Activated naive CD8-positive, alpha-beta T cell treated with anti-CD3 and anti-CD28 coated beads for 36 hours (primary cell): ENCODE measurements at regions not wholly inside any gene's neighbourhood (a gene's known extent, or its start where the extent isn't known, plus 50 kb on each side); places are given as distances from the start of the nearest gene placed in this dataset.
"Not testable (repeated sequence)": the region's sequence is repeated elsewhere in the genome, so short reads cannot be mapped to it uniquely, and the experiment has no call there.

Experiments used
- DNase-seq: peaks from one replicate; pipeline ENCODE4 v3.0.0; 2021
- H3K27ac Mint-ChIP-seq: one replicate; pipeline ENCODE4 v1.8.0; 2022; ENCODE audit warnings: mild to moderate bottlenecking, moderate library complexity, mixed read lengths
- H3K27me3 Mint-ChIP-seq: one replicate; pipeline ENCODE4 v1.8.0; 2022; ENCODE audit warnings: mild to moderate bottlenecking, mixed read lengths
- H3K36me3 Mint-ChIP-seq: one replicate; pipeline ENCODE4 v1.8.0; 2021; ENCODE audit warnings: mild to moderate bottlenecking, mixed read lengths
- H3K4me1 Mint-ChIP-seq: one replicate; pipeline ENCODE4 v1.8.0; 2021; ENCODE audit warnings: mixed read lengths
- H3K4me3 Mint-ChIP-seq: one replicate; pipeline ENCODE4 v1.8.0; 2022; ENCODE audit warnings: mild to moderate bottlenecking, moderate library complexity, mixed read lengths
- H3K9me3 Mint-ChIP-seq: one replicate; pipeline ENCODE4 v1.8.0; 2022; ENCODE audit warnings: mixed read lengths

GRCh38 chr6:155853011-155853410 is 397.4 kb upstream of the NOX3 start:
- no peak for DNase-seq
- Mint-ChIP-seq H3K9me3 (no peaks in the 10 kb centered on the region), H3K4me1 (no peaks in the 10 kb centered on the region), H3K4me3 (no peak overlapping the region), H3K27ac (no peak overlapping the region), H3K27me3 (no peaks in the 10 kb centered on the region), H3K36me3 (no peaks in the 10 kb centered on the region)

- Mint-ChIP-seq H3K27me3 (no peaks in the 10 kb centered on the region), H3K4me3 (no peak overlapping the region), H3K27ac (no peak overlapping the region), H3K9me3 (peaks cover 11% of the 10 kb centered on the region), H3K4me1 (no peaks in the 10 kb centered on the region), H3K36me3 (no peaks in the 10 kb centered on the region)
- DNase-seq = no peak
These were observed 394.8 kb upstream of the NOX3 start for GRCh38 chr6:155850408-155850841.

GRCh38 chr6:155847711-155848110 is 392.1 kb upstream of the NOX3 start:
- Mint-ChIP-seq H3K27ac (no peak overlapping the region), H3K27me3 (no peaks in the 10 kb centered on the region), H3K4me1 (no peaks in the 10 kb centered on the region), H3K36me3 (no peaks in the 10 kb centered on the region), H3K4me3 (no peak overlapping the region), H3K9me3 (peaks cover 22% of the 10 kb centered on the region)
- no peak for DNase-seq

- DNase-seq = no peak
- H3K27ac Mint-ChIP-seq = no peak overlapping the region
- H3K27me3 Mint-ChIP-seq = peaks cover 11% of the 10 kb centered on the region
- H3K4me3 Mint-ChIP-seq = no peak overlapping the region
- no peaks in the 10 kb centered on the region for H3K36me3 Mint-ChIP-seq
- H3K9me3 Mint-ChIP-seq = no peaks in the 10 kb centered on the region
- H3K4me1 Mint-ChIP-seq = no peaks in the 10 kb centered on the region
These were observed 381.8 kb upstream of the NOX3 start for GRCh38 chr6:155837474-155837873.

GRCh38 chr6:155832596-155832995 is 377.0 kb upstream of the NOX3 start:
- H3K4me3 Mint-ChIP-seq = no peak overlapping the region
- H3K27me3 Mint-ChIP-seq = no peaks in the 10 kb centered on the region
- H3K9me3 Mint-ChIP-seq = no peaks in the 10 kb centered on the region
- H3K4me1 Mint-ChIP-seq = no peaks in the 10 kb centered on the region
- no peak overlapping the region for H3K27ac Mint-ChIP-seq
- H3K36me3 Mint-ChIP-seq = no peaks in the 10 kb centered on the region
- no peak for DNase-seq

- no peak overlapping the region for H3K27ac Mint-ChIP-seq
- H3K27me3 Mint-ChIP-seq = no peaks in the 10 kb centered on the region
- H3K4me1 Mint-ChIP-seq = no peaks in the 10 kb centered on the region
- H3K36me3 Mint-ChIP-seq = no peaks in the 10 kb centered on the region
- DNase-seq = no peak
- H3K4me3 Mint-ChIP-seq = no peak overlapping the region
- H3K9me3 Mint-ChIP-seq = no peaks in the 10 kb centered on the region
These were observed 374.9 kb upstream of the NOX3 start for GRCh38 chr6:155830531-155830930.

GRCh38 chr6:155829646-155830045 is 374.0 kb upstream of the NOX3 start:
- Mint-ChIP-seq H3K27ac (no peak overlapping the region), H3K36me3 (no peaks in the 10 kb centered on the region), H3K4me3 (no peak overlapping the region), H3K4me1 (no peaks in the 10 kb centered on the region), H3K9me3 (no peaks in the 10 kb centered on the region), H3K27me3 (no peaks in the 10 kb centered on the region)
- DNase-seq = no peak

GRCh38 chr6:155828989-155829388 is 373.4 kb upstream of the NOX3 start:
- DNase-seq = no peak
- H3K36me3 Mint-ChIP-seq = no peaks in the 10 kb centered on the region
- H3K4me3 Mint-ChIP-seq = no peak overlapping the region
- H3K27me3 Mint-ChIP-seq = no peaks in the 10 kb centered on the region
- H3K4me1 Mint-ChIP-seq = no peaks in the 10 kb centered on the region
- H3K27ac Mint-ChIP-seq = no peak overlapping the region
- no peaks in the 10 kb centered on the region for H3K9me3 Mint-ChIP-seq

DNA sequence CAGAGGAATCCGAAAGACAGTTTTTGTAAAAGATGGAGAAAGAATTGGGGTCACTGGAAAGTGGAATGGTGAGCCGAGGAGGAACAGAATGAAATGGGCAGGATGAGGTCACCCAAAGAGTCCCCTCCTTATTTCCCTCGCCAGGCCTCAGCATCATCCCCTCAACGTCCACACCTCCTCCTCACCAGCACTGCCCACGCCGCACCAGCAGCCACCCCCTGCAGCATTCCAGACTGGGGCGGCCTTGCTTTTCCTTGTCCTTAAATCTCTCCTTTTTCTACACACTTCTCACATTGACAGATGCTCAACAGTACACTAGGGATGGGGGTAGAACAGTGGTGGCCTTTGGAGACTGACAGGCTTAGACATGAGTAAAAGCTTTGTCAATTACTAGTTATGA is 363.1 kb upstream of the NOX3 start:
- no peak for DNase-seq
- no peaks in the 10 kb centered on the region for H3K4me1 Mint-ChIP-seq
- no peaks in the 10 kb centered on the region for H3K9me3 Mint-ChIP-seq
- no peak overlapping the region for H3K27ac Mint-ChIP-seq
- no peak overlapping the region for H3K4me3 Mint-ChIP-seq
- H3K36me3 Mint-ChIP-seq = no peaks in the 10 kb centered on the region
- H3K27me3 Mint-ChIP-seq = no peaks in the 10 kb centered on the region

DNA sequence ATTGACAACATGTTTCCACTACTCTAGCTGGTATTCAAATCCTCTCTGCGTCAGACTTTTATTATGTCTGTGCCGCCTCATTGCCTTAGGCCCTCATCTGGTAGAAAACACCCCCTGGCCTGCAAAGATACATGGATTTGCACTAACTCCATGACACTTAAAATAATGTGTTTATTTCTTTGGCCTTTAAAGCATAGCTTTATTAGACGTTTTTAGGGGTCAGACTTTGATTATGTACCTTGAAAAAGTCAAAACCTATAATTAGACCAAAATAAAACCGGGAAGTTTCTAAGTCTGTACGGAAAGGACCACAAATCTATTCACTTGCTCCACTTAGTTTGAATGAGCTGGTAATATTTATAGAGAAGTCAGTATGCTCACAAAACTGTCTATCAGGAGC is 357.9 kb upstream of the NOX3 start:
- no peak for DNase-seq
- no peaks in the 10 kb centered on the region for H3K4me1 Mint-ChIP-seq
- H3K36me3 Mint-ChIP-seq = no peaks in the 10 kb centered on the region
- no peak overlapping the region for H3K4me3 Mint-ChIP-seq
- H3K9me3 Mint-ChIP-seq = no peaks in the 10 kb centered on the region
- H3K27me3 Mint-ChIP-seq = no peaks in the 10 kb centered on the region
- H3K27ac Mint-ChIP-seq = no peak overlapping the region

DNA sequence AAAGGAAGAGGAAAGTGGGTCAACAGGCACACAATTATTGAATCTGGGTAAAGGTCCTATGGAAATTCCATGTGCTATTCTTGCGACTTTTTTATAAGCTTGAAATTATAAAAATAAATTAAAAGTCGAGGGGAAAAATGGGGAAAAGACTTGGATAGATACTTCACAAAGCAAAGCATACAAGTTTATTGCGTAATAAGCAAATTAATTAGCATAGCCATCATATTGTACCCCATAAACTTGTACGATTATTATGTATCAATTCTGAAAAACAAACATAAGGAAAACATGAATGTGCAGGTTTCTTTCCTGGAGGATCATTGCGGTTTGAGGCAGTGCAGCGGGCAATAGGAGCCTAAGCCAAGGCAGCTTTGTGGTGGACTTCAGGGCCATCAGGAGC is 351.6 kb upstream of the NOX3 start:
- H3K27me3 Mint-ChIP-seq = no peaks in the 10 kb centered on the region
- no peaks in the 10 kb centered on the region for H3K4me1 Mint-ChIP-seq
- H3K27ac Mint-ChIP-seq = no peak overlapping the region
- no peak overlapping the region for H3K4me3 Mint-ChIP-seq
- DNase-seq = no peak
- H3K9me3 Mint-ChIP-seq = no peaks in the 10 kb centered on the region
- H3K36me3 Mint-ChIP-seq = no peaks in the 10 kb centered on the region

DNA sequence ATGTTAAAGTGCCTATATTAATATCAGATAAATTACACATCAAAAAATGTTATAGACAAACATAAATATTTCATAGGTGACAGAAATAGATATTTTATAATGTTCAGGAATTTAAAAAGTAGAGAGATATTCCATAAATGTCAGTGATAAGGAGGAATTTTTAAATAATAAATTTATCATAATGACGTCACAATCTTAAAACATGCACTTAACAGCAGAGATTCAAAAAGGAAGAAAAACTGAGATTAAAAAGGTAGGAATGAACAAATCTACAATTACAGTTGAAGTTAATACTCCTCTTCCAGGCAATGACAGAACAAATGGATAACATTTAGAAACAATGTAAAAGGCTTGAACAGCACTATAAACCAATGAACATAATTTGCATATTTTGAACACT is 345.4 kb upstream of the NOX3 start:
- Mint-ChIP-seq H3K36me3 (no peaks in the 10 kb centered on the region), H3K9me3 (peaks cover 1% of the 10 kb centered on the region), H3K27me3 (no peaks in the 10 kb centered on the region)

GRCh38 chr6:155798876-155799275 is 343.2 kb upstream of the NOX3 start:
- not testable (repeated sequence) for H3K27ac Mint-ChIP-seq, H3K4me3 Mint-ChIP-seq, H3K27me3 Mint-ChIP-seq, H3K36me3 Mint-ChIP-seq, H3K4me1 Mint-ChIP-seq, DNase-seq, H3K9me3 Mint-ChIP-seq

More for the DNA sequence above, 345.4 kb upstream of the NOX3 start:
- Mint-ChIP-seq H3K4me1 (no peaks in the 10 kb centered on the region), H3K4me3 (no peak overlapping the region), H3K27ac (no peak overlapping the region)
- no peak for DNase-seq

GRCh38 chr6:155795173-155795796 is 339.6 kb upstream of the NOX3 start:
- Mint-ChIP-seq H3K27me3 (peaks cover 3% of the 10 kb centered on the region), H3K9me3 (peaks cover under 1% of the 10 kb centered on the region), H3K27ac (no peak overlapping the region), H3K4me3 (no peak overlapping the region), H3K4me1 (no peaks in the 10 kb centered on the region), H3K36me3 (no peaks in the 10 kb centered on the region)
- no peak for DNase-seq

DNA sequence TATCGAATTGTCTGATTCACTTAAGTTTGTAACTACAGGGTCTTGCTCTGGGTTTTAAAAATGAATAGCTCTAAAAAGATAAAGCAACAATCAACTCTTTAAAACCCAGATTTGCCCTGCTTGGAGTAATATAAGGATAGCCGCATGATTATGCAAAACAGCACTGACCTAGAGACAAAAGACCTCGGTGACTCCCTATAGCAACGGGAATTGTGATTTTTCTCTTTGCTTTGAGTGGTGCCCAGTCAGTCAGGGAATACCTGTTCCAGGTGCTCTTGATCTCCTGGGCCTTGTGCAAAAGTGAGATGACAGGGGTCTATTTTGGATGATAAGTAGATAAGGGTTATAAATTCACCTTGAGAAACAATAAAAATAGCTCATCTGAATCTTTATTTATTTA is 336.3 kb upstream of the NOX3 start:
- no peak for DNase-seq
- Mint-ChIP-seq H3K36me3 (no peaks in the 10 kb centered on the region), H3K4me1 (no peaks in the 10 kb centered on the region), H3K4me3 (no peak overlapping the region), H3K9me3 (peaks cover under 1% of the 10 kb centered on the region), H3K27ac (no peak overlapping the region), H3K27me3 (peaks cover 6% of the 10 kb centered on the region)

DNA sequence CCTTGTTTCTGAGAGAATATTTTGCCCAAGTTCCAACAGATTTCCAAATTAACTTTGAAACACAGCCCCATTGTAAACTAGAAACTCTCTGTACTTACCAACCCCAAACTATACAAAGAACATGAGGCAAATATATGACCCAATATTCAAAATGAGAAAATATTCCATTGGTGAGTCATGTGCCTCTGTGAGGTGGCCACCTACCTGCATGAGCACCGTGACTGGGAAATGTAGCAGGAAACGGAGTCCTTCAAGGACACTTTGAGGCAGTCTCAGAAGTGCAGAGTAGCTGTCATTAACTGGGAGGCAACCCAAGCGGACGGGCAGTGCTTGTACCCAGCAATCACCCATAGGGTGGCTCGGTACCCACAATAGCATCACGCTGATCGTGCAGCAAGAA is 335.5 kb upstream of the NOX3 start:
- H3K36me3 Mint-ChIP-seq = no peaks in the 10 kb centered on the region
- no peak for DNase-seq

DNA sequence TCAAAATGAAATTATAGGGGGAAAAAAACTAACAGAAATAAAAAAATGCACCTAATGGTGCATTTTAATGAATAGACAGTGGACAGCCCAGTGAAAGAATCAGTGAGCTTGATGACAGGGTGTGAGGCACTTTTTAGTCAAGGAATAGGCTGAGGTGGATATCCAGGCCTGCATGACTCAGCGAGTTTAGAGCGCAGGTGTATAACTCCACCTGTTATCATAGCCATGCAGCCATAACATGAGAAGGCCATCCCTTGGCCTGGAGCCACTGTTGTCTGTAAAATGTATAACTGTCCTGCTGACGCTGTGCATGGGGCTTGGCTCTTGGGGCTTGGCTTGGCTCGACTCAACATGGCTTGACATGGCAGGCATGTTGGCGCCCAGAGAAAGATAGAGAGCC is 331.5 kb upstream of the NOX3 start:
- Mint-ChIP-seq H3K9me3 (peaks cover 1% of the 10 kb centered on the region), H3K27me3 (peaks cover 3% of the 10 kb centered on the region), H3K36me3 (no peaks in the 10 kb centered on the region), H3K27ac (no peak overlapping the region), H3K4me3 (no peak overlapping the region), H3K4me1 (no peaks in the 10 kb centered on the region)
- no peak for DNase-seq

More for the DNA sequence above, 335.5 kb upstream of the NOX3 start:
- H3K27me3 Mint-ChIP-seq = peaks cover 6% of the 10 kb centered on the region
- peaks cover 1% of the 10 kb centered on the region for H3K9me3 Mint-ChIP-seq
- H3K4me1 Mint-ChIP-seq = no peaks in the 10 kb centered on the region
- no peak overlapping the region for H3K4me3 Mint-ChIP-seq
- H3K27ac Mint-ChIP-seq = no peak overlapping the region
